ENCODE measurements at regions not wholly inside any gene's neighbourhood (a gene's known extent, or its start where the extent isn't known, plus 50 kb on each side); places are given as distances from the start of the nearest gene placed in this dataset.

DNA sequence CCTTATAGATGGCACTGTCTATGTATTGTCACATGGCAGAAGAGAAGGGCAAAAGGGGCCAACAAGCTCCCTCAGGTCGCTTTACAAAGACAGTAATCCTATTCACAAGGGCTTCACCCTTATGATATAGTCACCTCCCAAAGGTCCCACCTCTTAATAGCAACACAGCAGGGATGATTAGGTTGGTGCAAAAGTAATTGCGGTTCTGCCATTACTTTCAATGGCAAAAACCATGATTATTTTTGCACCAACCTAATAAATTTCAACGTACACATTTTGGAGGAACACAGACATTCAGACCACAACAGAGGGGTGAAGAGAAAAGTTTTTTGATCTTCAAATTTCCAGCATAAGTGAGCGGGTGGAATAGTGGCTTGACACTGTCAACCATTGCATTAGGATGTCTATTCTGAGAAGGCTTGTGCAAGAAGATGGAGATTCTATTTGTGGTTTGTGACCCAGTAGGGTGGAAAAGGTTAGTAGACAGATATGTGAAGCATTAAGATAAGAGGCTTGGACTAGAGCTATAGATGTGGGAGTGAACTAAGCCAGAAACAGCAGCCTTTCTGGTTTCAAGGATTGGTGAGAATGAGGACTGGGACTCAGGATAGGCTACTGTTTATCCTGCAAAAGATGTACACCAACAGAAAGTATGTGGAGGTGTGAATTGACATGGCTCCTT lies 75.5 kb upstream of the CPSF6 start:
- H3K4me3 ChIP-seq (ENCODE audit: low read depth, low read length) = no peak overlapping the region
- TF ChIP-seq, protein P1, sequence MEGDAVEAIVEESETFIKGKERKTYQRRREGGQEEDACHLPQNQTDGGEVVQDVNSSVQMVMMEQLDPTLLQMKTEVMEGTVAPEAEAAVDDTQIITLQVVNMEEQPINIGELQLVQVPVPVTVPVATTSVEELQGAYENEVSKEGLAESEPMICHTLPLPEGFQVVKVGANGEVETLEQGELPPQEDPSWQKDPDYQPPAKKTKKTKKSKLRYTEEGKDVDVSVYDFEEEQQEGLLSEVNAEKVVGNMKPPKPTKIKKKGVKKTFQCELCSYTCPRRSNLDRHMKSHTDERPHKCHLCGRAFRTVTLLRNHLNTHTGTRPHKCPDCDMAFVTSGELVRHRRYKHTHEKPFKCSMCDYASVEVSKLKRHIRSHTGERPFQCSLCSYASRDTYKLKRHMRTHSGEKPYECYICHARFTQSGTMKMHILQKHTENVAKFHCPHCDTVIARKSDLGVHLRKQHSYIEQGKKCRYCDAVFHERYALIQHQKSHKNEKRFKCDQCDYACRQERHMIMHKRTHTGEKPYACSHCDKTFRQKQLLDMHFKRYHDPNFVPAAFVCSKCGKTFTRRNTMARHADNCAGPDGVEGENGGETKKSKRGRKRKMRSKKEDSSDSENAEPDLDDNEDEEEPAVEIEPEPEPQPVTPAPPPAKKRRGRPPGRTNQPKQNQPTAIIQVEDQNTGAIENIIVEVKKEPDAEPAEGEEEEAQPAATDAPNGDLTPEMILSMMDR (IDR thresholded peaks at IDR 0.05; ENCODE audit: borderline replicate concordance, insufficient read depth, low read depth, low read length) = no peak

DNA sequence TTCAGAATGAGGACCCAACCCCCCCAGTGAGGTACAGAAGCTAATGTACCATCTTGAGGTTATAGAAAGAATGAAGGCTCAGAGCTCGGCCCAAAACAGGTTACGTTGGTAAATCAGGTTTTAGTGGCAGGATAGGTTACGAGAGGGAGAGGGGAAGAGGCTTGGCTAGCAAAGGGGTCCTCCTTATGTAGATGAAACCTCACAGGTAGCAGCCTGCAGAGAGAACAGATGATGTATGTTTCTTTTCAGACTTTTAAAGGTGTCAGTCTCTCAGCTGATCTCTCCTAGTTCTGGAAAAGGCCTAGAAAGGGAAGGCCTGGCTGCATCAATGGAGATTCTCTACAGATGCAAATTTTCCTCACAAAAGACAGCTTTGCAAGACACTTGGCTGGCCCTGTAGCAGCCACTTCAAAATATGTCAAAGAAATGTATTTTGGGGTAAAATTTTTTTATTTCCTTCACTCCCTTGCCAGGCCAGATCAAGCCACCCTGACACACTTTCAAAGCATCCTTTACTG lies 71.7 kb upstream of the CPSF6 start:
- TF ChIP-seq, protein P1 (IDR thresholded peaks at IDR 0.05; ENCODE audit: borderline replicate concordance, insufficient read depth, low read depth, low read length) = no peak
- H3K4me3 ChIP-seq (ENCODE audit: low read depth, low read length) = no peak overlapping the region

GRCh38 chr12:69168363-69168762 lies 71.0 kb upstream of the CPSF6 start:
- TF ChIP-seq, protein P1 (IDR thresholded peaks at IDR 0.05; ENCODE audit: borderline replicate concordance, insufficient read depth, low read depth, low read length) = no peak
- H3K4me3 ChIP-seq (ENCODE audit: low read depth, low read length) = no peak overlapping the region

GRCh38 chr12:69168828-69169227 lies 70.5 kb upstream of the CPSF6 start:
- TF ChIP-seq, protein P1 (IDR thresholded peaks at IDR 0.05; ENCODE audit: borderline replicate concordance, insufficient read depth, low read depth, low read length) = no peak
- H3K4me3 ChIP-seq (ENCODE audit: low read depth, low read length) = no peak overlapping the region

GRCh38 chr12:69170293-69170692 lies 69.1 kb upstream of the CPSF6 start:
- TF ChIP-seq, protein P1 (IDR thresholded peaks at IDR 0.05; ENCODE audit: borderline replicate concordance, insufficient read depth, low read depth, low read length) = no peak
- no peak overlapping the region for H3K4me3 ChIP-seq (ENCODE audit: low read depth, low read length)

DNA sequence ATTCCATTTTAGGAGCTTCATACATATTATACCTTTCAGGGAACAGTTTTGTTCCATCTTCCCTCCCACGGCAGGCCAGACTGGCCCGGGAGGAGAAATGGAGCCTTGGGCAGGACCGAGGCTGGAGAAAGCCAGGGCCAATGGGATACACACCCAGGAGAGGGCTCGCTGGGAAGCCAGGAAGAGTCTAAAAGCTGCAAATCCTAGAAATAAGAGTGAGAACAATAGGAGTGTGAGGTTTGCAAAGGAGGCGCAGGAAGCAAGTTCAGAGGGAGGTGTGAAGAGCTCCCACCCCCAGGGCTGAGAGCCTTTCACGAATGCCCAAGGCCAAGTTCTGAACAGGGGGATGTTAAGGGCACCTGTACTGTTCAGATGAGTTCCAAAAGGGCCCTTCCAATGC lies 67.5 kb upstream of the CPSF6 start:
- TF ChIP-seq, protein P1 (IDR thresholded peaks at IDR 0.05; ENCODE audit: borderline replicate concordance, insufficient read depth, low read depth, low read length) = no peak
- H3K4me3 ChIP-seq (ENCODE audit: low read depth, low read length) = no peak overlapping the region

- TF ChIP-seq, protein P1 (IDR thresholded peaks at IDR 0.05; ENCODE audit: borderline replicate concordance, insufficient read depth, low read depth, low read length) = no peak
- H3K4me3 ChIP-seq (ENCODE audit: low read depth, low read length) = no peak overlapping the region
These were observed 66.9 kb upstream of the CPSF6 start for GRCh38 chr12:69172491-69172890.

Measured in GM12875 (cell line).